Stimulated activated CD8-positive, alpha-beta memory T cell treated with anti-CD3 and anti-CD28 coated beads, Interleukin-7, amount 100 ng/mL, for 1 hour (primary cell): ENCODE measurements at regions not wholly inside any gene's neighbourhood (a gene's known extent, or its start where the extent isn't known, plus 50 kb on each side); places are given as distances from the start of the nearest gene placed in this dataset.

Experiments used
- DNase-seq, 2 donors: peaks; one replicate each; pipeline ENCODE4 v3.0.0-alpha.2; 2020; ENCODE audit warnings: low read depth in 2 of 2

DNA sequence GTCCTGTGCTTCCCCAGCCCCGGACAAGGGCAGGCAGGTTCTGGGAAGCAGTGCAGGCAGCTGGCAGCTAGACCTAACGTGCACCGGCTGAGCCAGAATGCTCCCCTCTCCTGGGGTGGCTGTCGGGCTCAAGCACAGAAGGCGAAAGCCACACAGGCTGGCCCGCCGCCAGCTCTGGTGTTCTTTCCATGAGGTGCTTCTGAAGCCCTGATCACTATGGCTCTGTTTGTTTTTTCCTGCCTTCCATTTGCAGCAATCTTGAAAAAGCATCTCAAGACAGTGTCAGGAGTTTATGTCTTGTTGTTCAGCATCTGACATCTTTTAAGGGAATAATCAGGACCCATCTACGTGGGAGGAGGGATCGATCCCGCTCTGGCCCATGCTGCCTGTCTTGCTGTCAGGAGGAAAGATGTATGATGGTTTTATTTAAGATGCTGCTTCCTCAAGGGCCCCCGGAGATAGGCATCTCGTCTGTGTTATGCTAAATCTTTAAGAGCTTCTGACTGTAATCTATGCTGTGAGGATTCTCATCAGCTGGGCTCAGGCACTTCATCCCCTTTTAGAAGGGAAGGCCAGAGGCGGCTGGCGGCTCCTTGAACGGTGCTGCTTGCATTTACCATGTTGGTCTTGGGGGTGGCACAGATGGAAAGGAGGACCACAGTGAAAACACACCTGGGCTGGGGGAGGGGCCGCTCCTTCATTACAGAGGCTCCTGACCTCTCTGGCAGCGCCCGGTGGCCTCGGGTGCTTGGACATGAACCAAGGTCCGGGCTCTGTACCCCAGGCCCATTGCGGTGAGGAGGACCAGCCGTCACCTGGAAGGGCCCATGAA is 118.5 kb upstream of the HDAC4 start:
- no peak for DNase-seq

DNA sequence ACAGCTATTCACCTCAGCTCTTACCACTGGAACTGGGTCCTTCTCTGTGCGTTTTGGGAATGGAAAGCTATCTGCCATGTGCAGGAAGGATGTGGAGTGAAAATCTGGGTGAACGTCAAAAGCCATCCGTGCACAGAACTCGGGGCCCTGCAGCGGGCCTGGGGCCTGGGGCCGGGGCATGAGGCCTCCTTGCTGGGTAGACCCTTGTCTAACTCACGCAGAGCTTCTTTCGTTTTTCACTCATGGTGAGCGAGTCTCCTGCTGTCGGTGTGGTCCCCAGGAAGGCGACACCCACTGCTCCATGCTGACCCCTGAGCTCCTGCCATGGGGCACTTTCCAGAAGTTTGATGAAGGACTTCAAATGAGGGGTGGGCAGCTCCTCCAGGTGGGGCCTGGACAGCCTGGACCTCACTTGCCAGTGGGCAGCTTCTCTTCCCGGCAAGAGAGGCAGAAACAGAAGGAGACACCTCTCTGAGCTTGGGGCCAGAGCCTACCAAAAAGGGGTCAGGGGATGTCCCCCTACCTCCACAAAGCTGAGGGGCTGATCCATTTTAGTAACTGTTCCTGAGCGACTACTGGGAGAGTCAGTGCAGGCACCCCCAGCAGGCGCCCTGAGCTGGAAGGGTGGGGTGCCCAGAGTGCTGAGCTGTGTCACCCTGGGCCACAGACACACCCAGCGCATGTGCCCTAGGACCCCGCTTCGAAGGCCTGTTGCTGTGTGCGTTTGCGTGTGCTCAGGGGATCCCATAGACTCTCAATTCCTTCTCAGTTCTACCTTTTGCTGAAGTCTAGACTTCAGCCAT is 117.7 kb upstream of the HDAC4 start:
- no peak for DNase-seq

DNA sequence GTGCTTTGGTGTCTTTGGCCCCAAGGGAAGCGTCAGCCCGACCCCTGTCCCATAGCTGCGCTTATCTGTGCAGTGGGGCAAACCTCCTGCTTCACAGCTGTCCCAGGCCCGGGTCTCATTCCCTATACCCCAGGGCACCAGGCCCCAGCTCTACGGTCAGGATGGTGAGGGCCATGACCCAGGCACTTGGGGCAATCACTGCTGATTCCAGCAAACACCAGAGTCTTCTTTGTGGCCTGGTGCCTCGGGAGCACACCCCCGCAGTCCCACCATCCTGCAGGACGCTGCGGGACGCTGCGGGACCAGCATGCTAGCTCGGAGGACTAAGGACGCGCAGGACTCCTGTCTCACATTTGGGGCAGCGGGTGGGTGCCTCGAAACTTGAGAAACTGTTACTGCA is 116.9 kb upstream of the HDAC4 start:
- no peak for DNase-seq

DNA sequence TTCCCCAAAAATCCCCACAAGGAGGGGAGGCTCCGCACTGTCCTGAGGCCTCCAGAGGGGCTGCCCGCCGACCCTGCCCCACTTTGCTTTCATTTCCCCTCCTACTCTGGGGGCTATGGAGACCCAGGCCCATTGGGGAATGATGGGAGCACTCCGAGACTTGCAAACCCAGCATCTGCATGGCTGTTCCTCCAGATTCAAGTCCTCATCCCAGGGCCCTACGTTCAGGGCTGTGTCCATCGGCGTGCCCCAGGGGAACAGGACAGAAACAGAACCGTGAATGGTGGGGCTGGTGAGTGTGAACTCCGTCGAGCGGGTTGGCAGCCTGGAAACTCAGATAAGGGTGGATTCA is 116.1 kb upstream of the HDAC4 start:
- DNase-seq, result no peak

DNA sequence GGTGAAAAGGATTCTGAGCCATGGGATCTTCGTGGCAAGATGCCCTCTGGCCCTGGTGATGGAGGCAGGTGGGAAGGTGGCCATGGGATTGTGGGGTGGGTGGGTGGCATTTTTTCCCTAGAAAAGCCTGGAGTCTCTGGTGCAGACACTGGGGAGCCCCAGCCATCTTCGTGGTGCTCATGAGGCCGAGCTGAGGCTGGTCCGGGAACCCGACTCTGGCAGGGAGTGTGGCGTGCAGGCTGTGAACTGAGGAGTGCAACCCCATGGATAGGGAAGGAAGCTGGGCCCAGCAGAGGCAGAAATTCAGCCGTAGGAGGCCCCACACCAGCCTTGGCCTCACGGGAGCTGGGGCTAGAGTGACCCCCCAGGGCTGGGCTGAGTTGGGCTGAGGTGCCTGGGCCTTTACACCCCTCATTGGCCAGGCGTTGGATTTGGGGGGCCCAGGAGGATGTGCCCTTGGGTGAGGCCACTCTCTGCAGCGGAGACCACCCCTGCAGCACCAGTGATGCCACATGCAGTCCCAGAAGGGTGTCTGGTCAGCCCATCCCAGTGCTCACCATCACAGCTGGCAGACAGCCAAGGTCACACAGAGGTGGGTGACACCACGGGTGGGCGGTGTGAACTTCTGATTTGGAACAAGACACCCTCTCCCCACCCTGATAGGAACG is 115.6 kb upstream of the HDAC4 start:
- no peak for DNase-seq

DNA sequence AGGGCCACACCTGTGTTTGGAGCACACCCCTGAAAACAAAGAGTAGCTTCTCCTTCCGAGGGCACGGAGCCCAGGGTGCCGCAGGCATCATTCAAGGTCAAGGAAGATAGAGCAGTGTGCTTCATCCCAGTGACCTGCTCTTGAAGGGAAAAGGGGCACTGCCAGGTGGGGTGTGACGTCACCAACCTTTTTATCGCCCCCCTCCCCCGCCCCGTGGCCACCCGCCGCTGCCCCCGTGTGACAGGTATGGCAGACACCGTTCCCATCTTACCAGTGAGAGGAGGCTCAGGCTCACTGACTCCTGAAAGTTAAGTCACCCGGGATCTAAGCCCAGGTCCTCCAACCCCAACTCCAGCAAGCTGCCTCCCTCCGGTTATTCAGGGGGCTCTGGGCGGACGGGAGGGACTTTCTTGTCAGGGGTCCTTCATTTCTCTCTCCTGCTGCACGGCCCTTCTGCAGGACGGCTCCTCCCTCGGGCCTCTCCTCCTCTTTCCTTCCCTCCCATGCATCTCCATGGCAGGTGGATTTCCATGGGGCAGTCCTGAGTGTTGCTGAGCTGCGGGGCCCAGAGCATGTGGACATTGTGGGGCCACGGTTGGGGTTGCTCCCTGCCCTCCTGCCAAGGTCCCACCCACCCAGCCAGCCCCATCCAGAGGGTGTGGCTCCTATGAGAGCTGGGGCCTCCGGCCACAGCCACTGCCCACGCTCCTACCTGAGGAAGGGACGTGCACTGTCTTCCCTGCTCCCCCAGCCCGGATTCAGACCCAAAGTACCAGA is 114.1 kb upstream of the HDAC4 start:
- no peak for DNase-seq

DNA sequence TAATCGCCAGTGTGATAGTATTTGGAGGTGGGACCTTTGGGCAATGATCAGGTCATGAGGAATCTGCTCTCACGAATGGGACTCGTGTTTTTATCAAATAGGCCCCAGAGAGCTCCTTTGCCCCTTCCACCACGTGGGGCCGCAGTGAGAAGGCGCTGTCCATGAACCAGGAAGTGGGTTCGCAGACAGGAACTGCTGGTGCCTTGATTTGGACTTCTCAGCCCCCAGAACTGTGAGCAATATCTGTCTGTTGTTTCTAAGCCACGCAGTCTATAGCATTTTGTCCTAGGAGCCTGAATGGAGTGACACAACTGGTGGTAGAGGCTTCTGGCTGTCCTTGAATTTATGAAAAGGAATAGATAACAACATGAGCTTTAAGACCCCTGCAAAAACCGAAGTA is 111.2 kb upstream of the HDAC4 start:
- DNase-seq, result no peak

DNA sequence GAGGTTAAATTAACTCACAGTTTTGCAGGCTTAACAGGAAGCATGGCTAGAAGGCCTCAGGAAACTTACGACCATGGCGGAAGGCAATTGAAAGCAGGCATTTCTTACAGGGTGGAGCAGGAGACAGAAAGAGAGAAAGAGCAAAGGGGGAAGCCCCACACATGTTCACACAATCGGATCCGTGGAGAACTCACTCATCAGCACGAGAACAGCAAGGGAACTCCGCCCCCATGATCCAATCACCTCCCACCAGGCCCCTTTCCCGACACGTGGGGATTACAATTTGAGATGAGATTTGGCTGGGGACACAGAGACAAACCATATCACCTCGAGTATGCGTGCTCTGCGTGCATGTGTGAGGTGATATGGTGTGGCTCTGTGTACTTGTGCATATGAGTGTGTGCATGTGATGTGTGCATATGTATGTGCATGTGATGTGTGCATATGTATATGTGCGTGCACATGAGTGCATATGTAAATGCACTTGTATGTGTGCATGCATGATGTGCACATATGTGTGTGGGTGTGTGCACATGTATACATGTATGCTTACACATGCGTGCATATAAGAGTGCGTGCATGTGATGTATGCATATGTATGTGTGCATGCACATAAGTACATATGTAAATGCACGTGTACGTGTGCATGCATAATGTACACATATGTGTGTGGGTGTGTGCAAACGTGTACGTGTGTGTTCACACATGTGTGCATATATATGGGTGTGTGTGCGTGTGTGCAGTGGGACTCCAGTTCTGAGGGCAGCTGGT is 108.7 kb upstream of the HDAC4 start:
- DNase-seq, result no peak

DNA sequence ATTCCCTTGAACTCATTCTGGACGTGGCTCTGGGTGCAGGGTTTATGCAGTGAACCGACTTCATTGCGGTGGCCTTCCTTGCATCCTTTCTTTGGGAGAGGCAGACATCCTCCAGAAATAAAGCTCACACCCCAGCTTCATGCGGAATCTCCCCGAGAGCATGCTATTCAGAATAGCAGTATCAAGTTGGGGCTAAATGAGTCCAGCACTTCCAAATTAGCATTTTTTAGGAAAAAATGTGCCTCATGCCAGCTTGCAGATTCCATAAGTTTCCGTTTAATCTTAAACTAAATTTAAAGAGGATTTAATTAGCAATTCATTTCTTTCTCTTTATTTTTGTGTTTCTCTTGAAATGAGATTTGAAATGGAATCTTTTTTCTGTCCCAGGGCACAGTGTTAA is 107.4 kb upstream of the HDAC4 start:
- DNase-seq, result no peak

DNA sequence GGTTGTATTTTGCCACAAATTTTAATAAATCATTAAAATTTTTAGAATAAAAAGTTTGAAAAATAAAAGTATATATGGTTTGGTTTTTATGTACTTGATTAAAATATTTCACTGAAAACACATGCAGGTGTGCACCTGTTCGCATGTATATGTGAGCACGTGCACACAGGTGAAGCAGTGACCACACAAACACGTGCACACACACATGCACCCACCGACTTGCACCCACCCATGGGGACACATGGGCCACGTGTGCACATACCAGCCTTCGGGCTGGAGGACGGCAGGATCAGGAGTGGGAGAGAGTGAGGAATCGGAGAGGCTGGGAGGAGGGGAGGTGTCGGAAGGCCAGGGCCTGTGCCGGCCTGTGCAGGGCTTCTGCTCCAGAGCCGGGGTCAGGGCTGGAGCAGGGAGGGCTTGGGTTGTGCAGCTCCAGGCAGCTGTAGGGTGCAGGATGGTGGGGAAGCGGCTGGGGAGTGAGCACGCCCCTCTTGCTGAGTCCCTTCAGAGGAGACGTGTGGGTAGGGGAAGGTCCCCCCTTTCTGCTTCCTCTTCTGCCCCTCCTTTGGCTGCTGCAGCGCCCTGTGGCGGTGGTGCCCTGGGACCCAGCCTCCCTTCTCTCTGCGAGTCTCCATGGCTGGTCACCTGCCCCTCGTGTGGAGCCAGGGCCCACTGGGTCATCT is 106.9 kb upstream of the HDAC4 start:
- DNase-seq, result no peak

DNA sequence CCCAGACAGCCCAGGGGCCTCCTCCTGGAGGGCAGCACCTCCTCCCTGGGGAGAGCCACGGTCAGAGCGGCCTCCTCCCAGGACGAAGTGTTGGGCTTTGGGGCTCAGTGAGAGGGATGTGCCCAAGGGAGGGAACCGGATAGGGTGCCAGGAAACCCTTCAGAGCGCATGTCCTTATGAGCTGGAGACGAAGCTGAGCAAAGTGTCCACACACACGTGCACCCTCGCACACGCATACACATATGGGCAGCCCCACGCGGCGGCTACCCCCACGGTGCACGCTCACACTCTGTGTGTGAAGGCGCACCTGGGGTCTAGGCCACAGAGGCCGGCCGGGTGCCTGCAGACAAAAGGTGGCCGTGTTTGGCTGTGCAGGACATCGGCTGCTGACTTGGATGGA is 106.1 kb upstream of the HDAC4 start:
- no peak for DNase-seq

DNA sequence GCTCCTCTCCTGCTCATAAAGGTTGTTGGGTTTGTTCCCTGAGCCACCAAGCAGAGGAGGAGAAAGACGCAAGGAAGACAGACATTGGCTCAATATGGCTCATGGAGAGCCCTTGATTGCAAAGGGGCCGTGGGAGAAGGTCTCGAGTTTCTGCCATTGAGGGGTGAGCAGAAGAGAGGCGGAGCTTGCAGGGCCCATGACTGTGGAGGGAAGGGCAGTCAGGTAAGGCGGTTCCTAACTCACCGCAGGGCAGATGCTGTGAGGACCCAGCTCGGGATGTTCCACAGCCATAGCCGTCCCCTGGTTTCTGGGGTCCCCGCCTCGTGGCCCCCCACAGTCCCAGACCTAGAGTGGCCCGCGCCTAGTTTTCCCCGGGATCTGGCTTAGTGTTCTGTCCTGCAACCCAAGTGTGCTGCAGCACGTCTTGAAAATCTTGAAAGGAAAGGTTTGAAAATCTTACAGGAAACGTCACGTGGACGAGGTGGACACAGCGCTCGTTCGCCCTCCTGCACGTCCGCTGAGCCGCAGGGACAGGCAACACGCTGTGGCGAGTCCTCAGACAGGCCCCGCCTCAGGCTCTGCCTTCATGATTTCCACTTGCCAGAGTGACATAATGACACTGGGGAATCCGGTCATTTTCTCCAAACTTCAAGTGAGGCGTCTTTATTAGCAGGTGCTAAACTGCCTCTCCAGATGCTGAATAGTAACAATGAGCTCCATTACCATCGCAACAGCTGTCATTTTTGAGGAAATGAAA is 105.5 kb upstream of the HDAC4 start:
- no peak for DNase-seq

DNA sequence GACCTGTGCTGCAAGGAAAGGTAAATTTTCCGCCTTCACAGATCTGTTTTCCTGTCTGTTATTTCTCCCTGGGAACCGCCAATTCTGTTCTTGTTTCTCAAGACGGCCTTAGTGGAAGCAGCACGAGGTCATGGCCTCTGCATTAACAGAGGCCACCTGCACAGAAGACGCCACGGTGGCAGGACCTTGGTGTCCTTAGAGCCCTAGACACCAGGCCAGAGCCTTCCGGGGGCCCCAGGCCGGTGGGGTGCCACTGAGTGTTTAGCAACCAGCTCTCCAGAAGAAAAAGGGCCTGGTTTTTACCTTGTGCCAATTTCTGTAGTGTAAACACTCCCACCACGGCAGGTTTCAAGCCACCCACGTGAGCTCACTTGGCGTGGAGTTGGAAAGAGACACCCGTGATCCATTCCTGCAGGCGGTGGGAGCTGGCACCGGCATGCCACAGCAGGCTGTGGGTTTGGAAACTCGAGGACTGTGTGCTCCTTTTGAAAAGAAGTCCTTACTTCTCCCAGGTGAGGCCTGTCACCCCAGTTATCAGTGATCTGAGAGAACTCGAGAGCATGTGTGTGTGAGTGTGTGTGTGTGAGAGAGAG is 103.9 kb upstream of the HDAC4 start:
- no peak for DNase-seq

DNA sequence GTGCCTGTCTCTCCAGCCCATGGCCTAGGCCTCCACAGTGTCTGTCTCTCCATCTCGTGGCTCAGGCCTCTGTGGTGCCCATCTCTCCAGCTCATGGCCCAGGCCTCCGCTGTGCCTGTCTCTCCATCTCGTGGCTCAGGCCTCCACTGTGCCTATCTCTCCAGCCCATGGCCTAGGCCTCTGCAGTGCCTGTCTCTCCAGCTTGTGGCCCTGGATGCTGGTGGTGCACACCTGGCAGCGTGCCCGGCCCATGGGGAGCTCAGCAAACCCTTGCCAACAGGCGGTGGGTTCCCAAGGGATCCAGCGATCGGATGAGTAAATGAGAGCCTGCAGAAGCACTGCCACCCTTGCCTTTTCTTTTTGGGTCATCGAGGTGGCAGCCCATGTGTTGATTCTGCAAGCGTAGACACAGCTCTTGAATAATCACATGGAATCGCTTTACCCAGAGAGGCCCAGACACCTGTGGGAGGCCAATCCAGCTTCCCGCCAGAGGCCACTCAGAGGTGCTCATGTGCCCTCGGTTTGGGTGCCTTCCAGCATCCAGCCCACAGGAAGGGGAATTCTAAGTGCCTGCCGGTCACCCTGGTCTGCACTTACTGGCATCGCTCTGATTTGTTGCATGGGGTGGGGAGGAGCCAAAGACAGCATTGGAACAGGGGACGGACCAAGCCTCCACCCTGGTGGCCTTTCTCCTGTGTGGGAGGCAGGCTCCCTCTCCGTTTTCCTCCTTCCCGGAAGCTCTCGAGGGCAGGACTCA is 101.8 kb upstream of the HDAC4 start:
- DNase-seq, result no peak

DNA sequence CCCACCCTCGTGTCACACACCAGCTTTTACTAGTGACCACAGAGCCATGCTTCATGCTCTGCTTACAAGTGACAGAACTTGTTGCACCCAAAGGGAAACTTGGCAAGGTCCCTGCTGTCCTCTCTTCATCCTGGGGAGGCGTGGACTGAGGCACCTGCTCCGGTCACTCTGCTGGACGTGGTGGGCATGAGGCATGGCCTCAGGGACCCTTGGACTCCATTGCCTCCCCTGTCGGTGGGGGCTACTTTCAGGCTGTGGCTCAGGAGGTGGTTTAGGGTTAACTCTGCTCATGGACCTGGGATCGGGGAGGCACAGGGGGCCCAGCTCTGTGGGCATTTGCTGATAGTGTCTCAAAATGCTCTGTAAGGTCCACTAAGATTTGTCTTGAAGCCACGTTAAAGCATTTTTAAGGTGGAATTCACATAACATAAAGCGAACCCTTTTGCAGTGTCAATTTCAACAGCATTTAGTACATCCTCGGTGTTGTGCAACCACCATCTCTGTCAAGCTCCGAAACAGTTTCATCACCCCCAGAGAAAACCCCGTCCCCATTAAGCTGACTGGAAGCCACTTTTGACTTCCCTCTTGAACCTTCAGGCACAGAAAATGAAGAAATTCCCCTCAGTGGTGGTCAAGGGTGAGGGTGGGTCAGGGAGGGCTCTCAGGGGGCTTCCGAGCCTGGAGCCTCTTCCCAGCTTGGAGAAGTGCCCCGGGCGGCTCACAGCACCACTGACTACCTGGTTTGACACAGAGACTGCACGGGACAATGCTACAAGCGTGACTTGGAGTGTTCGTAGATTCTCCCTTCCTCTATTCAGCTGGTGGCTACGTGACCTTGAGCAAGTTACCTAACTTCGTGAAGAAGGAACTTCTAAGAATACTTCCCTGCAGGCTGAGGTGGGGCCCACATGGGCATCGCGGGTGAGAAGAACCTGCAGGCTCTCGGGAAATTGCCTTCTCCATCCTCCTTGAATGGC is 100.0 kb upstream of the HDAC4 start:
- DNase-seq, result no peak

DNA sequence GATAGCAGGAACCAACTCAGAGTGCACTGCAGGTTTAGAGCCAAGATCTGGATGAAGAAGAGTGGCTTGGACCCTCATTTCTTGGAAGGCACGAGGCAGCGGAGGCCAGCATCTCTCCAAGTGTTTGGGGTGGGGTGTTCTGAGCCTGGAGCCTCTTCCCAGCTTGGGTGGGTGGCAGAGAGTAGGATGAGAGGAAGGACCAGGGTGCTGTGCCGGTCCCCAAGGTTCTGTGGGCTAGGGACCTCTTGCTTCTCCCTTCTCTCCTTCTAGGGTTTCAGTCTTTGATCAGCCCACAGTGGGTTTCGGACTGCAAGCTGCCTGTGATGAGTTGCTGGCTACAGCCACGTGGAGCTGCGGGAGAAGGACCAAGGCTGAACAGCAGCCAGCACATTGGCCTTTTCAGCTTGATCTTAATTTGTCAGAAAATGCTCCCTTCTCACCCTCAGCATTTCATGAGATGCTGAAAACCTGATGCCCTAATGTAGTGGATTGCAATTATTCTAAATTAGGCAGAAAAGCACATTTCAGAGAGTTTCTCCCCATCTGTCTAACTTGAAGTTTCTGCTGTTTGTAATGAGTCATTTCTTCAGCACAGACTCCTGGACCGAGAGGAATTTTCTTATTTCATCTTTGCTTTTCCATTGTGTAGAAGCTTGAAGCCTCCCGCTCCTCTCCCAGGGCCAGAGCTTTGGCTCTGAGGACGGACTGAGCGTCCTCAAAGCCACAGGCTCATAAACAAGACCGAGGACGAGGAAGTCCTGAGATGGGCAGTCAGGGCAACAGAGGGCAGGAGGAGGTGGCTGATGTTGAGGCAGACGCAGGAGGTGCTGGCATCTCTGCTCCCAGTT is 99.1 kb upstream of the HDAC4 start:
- DNase-seq, result no peak
